HG02623 (cell line): ENCODE measurements at regions not wholly inside any gene's neighbourhood (a gene's known extent, or its start where the extent isn't known, plus 50 kb on each side); places are given as distances from the start of the nearest gene placed in this dataset.
"Not testable (repeated sequence)": the region's sequence is repeated elsewhere in the genome, so short reads cannot be mapped to it uniquely, and the experiment has no call there.

Experiments
- ATAC-seq: cut with Tn5 transposase; IDR thresholded peaks from one replicate; pipeline ENCODE4 v1.9.1; 2021; ENCODE audit warnings: moderate library complexity; ENCODE audit not compliant: unreplicated experiment

DNA sequence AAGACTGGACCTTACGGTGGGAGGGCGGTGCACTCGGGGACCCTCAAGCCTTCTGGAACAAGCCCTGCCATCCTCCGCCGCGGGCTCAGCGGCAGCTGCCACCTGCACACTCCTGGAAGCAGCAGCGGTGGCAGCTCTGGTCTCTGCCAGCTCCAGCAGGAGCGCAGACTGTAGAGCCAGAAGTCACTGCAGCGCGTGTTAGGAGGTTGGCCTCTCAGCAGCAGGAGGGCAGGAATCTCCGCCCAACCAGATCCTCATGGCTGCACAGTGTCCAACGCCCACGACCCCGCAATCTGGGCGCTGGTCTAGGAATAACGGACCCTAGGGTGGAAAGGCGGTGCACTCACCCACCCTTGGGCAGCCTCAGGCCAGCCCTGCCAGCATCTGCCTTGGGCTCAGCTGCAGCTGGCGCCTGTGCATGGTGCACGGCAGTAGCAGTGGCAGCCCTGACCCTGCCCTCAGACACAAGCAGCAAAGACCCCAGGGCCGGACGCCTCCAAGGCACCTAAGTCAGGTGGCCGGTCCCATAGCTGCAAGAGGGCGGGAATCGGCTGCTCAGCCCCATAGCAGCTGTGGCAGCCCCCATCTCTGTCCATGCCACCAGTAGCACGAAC is 88.7 kb downstream of the POTEG start:
- ATAC-seq = not testable (repeated sequence)

DNA sequence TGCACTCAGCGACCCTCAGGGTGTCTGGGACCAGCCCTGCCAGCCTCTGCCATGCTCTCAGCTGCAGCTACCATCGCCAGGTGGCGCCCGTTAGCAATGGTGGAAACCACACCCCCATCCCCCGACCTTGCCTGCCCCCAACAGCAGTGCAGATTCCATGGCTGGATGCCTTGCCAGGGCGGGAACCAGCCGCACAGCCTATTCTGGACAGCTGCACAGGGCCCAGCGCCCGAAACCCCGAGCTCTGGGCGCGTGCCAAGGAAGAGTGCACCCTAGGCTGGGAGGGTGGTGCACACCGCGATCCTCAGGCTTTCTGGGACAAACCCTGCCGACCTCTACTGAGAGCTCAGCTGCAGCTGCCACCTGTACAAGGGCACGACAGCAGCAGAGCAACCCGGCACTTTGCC is 88.1 kb downstream of the POTEG start:
- ATAC-seq = not testable (repeated sequence)

DNA sequence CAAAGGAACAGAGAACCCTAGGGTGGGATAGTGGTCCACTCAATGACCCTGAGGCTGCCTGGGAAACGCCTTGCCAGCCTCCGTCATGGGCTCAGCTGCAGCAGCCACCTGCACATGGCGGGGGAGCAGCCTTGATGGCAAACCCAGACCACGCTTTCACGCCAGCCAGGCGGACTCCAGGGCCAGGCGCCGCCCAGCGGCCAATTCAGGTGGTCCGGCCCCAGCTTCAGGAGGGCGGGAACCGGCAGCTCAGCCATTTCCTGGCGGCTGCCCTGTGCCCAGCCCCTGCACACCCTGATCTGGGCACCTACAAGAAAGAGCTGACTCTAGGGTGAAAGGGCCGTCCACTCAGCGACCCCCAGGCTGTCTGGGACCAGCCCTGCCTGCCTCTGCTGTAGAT is 87.5 kb downstream of the POTEG start:
- ATAC-seq = not testable (repeated sequence)

GRCh38 chr14:19347112-19347511 is 87.0 kb downstream of the POTEG start:
- ATAC-seq = not testable (repeated sequence)
